ENCODE measurements at regions not wholly inside any gene's neighbourhood (a gene's known extent, or its start where the extent isn't known, plus 50 kb on each side); places are given as distances from the start of the nearest gene placed in this dataset.

GRCh38 chr6:93915961-93916360, 496.6 kb upstream of the EPHA7 start:
- Histone ChIP-seq H3K79me2 (no peaks in the 10 kb centered on the region), H3K4me2 (ENCODE audit: low read length) (no peak overlapping the region), H3K9me3 (ENCODE audit: control insufficient read depth, low read length) (no peaks in the 10 kb centered on the region), H3K4me1 (no peaks in the 10 kb centered on the region), H2AFZ (no peak overlapping the region), H3K36me3 (ENCODE audit: control insufficient read depth, insufficient read depth, low read length) (no peaks in the 10 kb centered on the region), H3K9ac (no peak overlapping the region), H3K4me3 (ENCODE audit: low read depth, low read length) (no peak overlapping the region), H3K27me3 (ENCODE audit: control insufficient read depth, insufficient read depth, low read length) (no peaks in the 10 kb centered on the region), H3K27ac (no peak overlapping the region)
- TF ChIP-seq, protein P1, sequence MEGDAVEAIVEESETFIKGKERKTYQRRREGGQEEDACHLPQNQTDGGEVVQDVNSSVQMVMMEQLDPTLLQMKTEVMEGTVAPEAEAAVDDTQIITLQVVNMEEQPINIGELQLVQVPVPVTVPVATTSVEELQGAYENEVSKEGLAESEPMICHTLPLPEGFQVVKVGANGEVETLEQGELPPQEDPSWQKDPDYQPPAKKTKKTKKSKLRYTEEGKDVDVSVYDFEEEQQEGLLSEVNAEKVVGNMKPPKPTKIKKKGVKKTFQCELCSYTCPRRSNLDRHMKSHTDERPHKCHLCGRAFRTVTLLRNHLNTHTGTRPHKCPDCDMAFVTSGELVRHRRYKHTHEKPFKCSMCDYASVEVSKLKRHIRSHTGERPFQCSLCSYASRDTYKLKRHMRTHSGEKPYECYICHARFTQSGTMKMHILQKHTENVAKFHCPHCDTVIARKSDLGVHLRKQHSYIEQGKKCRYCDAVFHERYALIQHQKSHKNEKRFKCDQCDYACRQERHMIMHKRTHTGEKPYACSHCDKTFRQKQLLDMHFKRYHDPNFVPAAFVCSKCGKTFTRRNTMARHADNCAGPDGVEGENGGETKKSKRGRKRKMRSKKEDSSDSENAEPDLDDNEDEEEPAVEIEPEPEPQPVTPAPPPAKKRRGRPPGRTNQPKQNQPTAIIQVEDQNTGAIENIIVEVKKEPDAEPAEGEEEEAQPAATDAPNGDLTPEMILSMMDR (IDR thresholded peaks at IDR 0.05), result no peak

DNA sequence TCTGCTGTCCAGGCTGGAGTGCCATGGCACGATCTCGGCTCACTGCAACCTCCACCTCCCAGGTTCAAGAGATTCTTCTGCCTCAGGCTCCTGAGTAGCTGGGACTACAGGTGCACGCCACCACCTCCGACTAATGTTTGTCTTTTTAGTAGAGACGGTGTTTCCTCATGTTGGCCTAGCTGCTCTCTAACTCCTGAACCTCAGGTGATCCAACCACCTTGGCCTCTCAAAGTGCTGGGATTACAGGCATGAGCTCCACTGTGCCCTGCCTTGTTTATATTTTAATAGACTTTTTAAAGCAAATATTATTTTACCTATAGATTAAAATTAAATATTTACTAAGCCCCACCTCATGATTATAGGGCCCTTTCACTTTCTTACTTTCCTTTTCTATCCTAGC, 483.2 kb upstream of the EPHA7 start:
- no peak overlapping the region for H3K4me2 ChIP-seq (ENCODE audit: low read length)
- H3K27ac ChIP-seq, result no peak overlapping the region
- H3K9ac ChIP-seq, result no peak overlapping the region
- TF ChIP-seq, protein P1 (IDR thresholded peaks at IDR 0.05), result no peak
- no peaks in the 10 kb centered on the region for H3K79me2 ChIP-seq
- H2AFZ ChIP-seq, result no peak overlapping the region
- no peaks in the 10 kb centered on the region for H3K9me3 ChIP-seq (ENCODE audit: control insufficient read depth, low read length)
- no peaks in the 10 kb centered on the region for H3K27me3 ChIP-seq (ENCODE audit: control insufficient read depth, insufficient read depth, low read length)
- H3K36me3 ChIP-seq (ENCODE audit: control insufficient read depth, insufficient read depth, low read length), result no peaks in the 10 kb centered on the region
- H3K4me3 ChIP-seq (ENCODE audit: low read depth, low read length), result no peak overlapping the region
- no peaks in the 10 kb centered on the region for H3K4me1 ChIP-seq

GRCh38 chr6:93900142-93900541, 480.8 kb upstream of the EPHA7 start:
- Histone ChIP-seq H3K4me3 (ENCODE audit: low read depth, low read length) (no peak overlapping the region), H3K4me1 (no peaks in the 10 kb centered on the region), H3K9ac (no peak overlapping the region), H2AFZ (no peak overlapping the region), H3K79me2 (no peaks in the 10 kb centered on the region), H3K27me3 (ENCODE audit: control insufficient read depth, insufficient read depth, low read length) (no peaks in the 10 kb centered on the region), H3K27ac (no peak overlapping the region), H3K9me3 (ENCODE audit: control insufficient read depth, low read length) (no peaks in the 10 kb centered on the region), H3K36me3 (ENCODE audit: control insufficient read depth, insufficient read depth, low read length) (no peaks in the 10 kb centered on the region), H3K4me2 (ENCODE audit: low read length) (no peak overlapping the region)
- TF ChIP-seq, protein P1 (IDR thresholded peaks at IDR 0.05), result no peak

GRCh38 chr6:93896081-93896480, 476.7 kb upstream of the EPHA7 start:
- Histone ChIP-seq H3K9me3 (ENCODE audit: control insufficient read depth, low read length) (no peaks in the 10 kb centered on the region), H3K9ac (no peak overlapping the region), H3K4me2 (ENCODE audit: low read length) (no peak overlapping the region), H3K36me3 (ENCODE audit: control insufficient read depth, insufficient read depth, low read length) (no peaks in the 10 kb centered on the region), H3K4me1 (no peaks in the 10 kb centered on the region), H2AFZ (no peak overlapping the region), H3K79me2 (no peaks in the 10 kb centered on the region), H3K27ac (no peak overlapping the region), H3K27me3 (ENCODE audit: control insufficient read depth, insufficient read depth, low read length) (no peaks in the 10 kb centered on the region), H3K4me3 (ENCODE audit: low read depth, low read length) (no peak overlapping the region)
- TF ChIP-seq, protein P1 (IDR thresholded peaks at IDR 0.05), result no peak

- no peaks in the 10 kb centered on the region for H3K4me1 ChIP-seq
- H2AFZ ChIP-seq, result no peak overlapping the region
- no peak overlapping the region for H3K27ac ChIP-seq
- TF ChIP-seq, protein P1 (IDR thresholded peaks at IDR 0.05), result no peak
- H3K79me2 ChIP-seq, result no peaks in the 10 kb centered on the region
- H3K36me3 ChIP-seq (ENCODE audit: control insufficient read depth, insufficient read depth, low read length), result no peaks in the 10 kb centered on the region
- no peaks in the 10 kb centered on the region for H3K9me3 ChIP-seq (ENCODE audit: control insufficient read depth, low read length)
- no peak overlapping the region for H3K4me2 ChIP-seq (ENCODE audit: low read length)
- H3K27me3 ChIP-seq (ENCODE audit: control insufficient read depth, insufficient read depth, low read length), result no peaks in the 10 kb centered on the region
- no peak overlapping the region for H3K9ac ChIP-seq
- no peak overlapping the region for H3K4me3 ChIP-seq (ENCODE audit: low read depth, low read length)
These were observed 475.2 kb upstream of the EPHA7 start for GRCh38 chr6:93894521-93894920.
